Activated T-cell treated with anti-CD3 and anti-CD28 coated beads, Interleukin-2, amount 50 U/mL, for 24 hours (primary cell): ENCODE measurements at regions not wholly inside any gene's neighbourhood (a gene's known extent, or its start where the extent isn't known, plus 50 kb on each side); places are given as distances from the start of the nearest gene placed in this dataset.
"Not testable (repeated sequence)": the region's sequence is repeated elsewhere in the genome, so short reads cannot be mapped to it uniquely, and the experiment has no call there.

Experiments used
- DNase-seq: peaks from one replicate; pipeline ENCODE4 v3.0.0-alpha.2; 2020
- H3K27ac Mint-ChIP-seq: 2 replicates; pipeline ENCODE4 v1.8.0; 2020; ENCODE audit warnings: mild to moderate bottlenecking, mixed read lengths
- H3K27me3 Mint-ChIP-seq: 2 replicates; pipeline ENCODE4 v1.8.0; 2020; ENCODE audit warnings: mixed read lengths
- H3K36me3 Mint-ChIP-seq: 2 replicates; pipeline ENCODE4 v1.8.0; 2020; ENCODE audit warnings: low read depth, mixed read lengths
- H3K4me1 Mint-ChIP-seq: 2 replicates; pipeline ENCODE4 v1.8.0; 2020; ENCODE audit warnings: low read depth, mixed read lengths
- H3K4me3 Mint-ChIP-seq: 2 replicates; pipeline ENCODE4 v1.8.0; 2020; ENCODE audit warnings: mild to moderate bottlenecking, moderate library complexity, mixed read lengths
- H3K9me3 Mint-ChIP-seq: 2 replicates; pipeline ENCODE4 v1.8.0; 2020; ENCODE audit warnings: mixed read lengths

- Mint-ChIP-seq H3K27me3 (no peaks in the 10 kb centered on the region), H3K9me3 (peaks cover 9% of the 10 kb centered on the region), H3K4me1 (no peaks in the 10 kb centered on the region), H3K4me3 (no peak overlapping the region), H3K36me3 (no peaks in the 10 kb centered on the region), H3K27ac (no peak overlapping the region)
- DNase-seq, result no peak
Measured at GRCh38 chr18:39453882-39454281, 1888.3 kb upstream of the CELF4 start.

- no peaks in the 10 kb centered on the region for H3K4me1 Mint-ChIP-seq
- H3K36me3 Mint-ChIP-seq, result no peaks in the 10 kb centered on the region
- no peak overlapping the region for H3K4me3 Mint-ChIP-seq
- no peaks in the 10 kb centered on the region for H3K27me3 Mint-ChIP-seq
- no peak overlapping the region for H3K27ac Mint-ChIP-seq
- peaks cover 6% of the 10 kb centered on the region for H3K9me3 Mint-ChIP-seq
- DNase-seq, result no peak
Measured at GRCh38 chr18:39453356-39453755, 1887.8 kb upstream of the CELF4 start.

GRCh38 chr18:39450958-39451357 lies 1885.4 kb upstream of the CELF4 start:
- Mint-ChIP-seq H3K4me1 (no peaks in the 10 kb centered on the region), H3K36me3 (no peaks in the 10 kb centered on the region), H3K4me3 (no peak overlapping the region), H3K27ac (no peak overlapping the region), H3K9me3 (peaks cover 14% of the 10 kb centered on the region), H3K27me3 (no peaks in the 10 kb centered on the region)
- DNase-seq, result no peak

GRCh38 chr18:39449566-39449965 lies 1884.0 kb upstream of the CELF4 start:
- Mint-ChIP-seq H3K9me3 (peaks cover 19% of the 10 kb centered on the region), H3K36me3 (no peaks in the 10 kb centered on the region), H3K4me1 (no peaks in the 10 kb centered on the region), H3K27me3 (no peaks in the 10 kb centered on the region), H3K4me3 (no peak overlapping the region), H3K27ac (no peak overlapping the region)
- no peak for DNase-seq

GRCh38 chr18:39448942-39449341 lies 1883.3 kb upstream of the CELF4 start:
- H3K9me3 Mint-ChIP-seq, result peaks cover 19% of the 10 kb centered on the region
- no peak overlapping the region for H3K4me3 Mint-ChIP-seq
- H3K4me1 Mint-ChIP-seq, result no peaks in the 10 kb centered on the region
- DNase-seq, result no peak
- H3K27ac Mint-ChIP-seq, result no peak overlapping the region
- no peaks in the 10 kb centered on the region for H3K36me3 Mint-ChIP-seq
- no peaks in the 10 kb centered on the region for H3K27me3 Mint-ChIP-seq

GRCh38 chr18:39444957-39445356 lies 1879.4 kb upstream of the CELF4 start:
- not testable (repeated sequence) for H3K27ac Mint-ChIP-seq, H3K4me1 Mint-ChIP-seq, DNase-seq, H3K36me3 Mint-ChIP-seq, H3K27me3 Mint-ChIP-seq, H3K4me3 Mint-ChIP-seq
- peaks cover 17% of the 10 kb centered on the region for H3K9me3 Mint-ChIP-seq

GRCh38 chr18:39441648-39442047 lies 1876.0 kb upstream of the CELF4 start:
- Mint-ChIP-seq H3K27me3 (no peaks in the 10 kb centered on the region), H3K4me3 (no peak overlapping the region), H3K36me3 (no peaks in the 10 kb centered on the region), H3K9me3 (peaks cover 14% of the 10 kb centered on the region), H3K4me1 (no peaks in the 10 kb centered on the region), H3K27ac (no peak overlapping the region)
- no peak for DNase-seq

- Mint-ChIP-seq H3K4me3 (no peak overlapping the region), H3K27ac (no peak overlapping the region), H3K9me3 (peaks cover 8% of the 10 kb centered on the region), H3K36me3 (no peaks in the 10 kb centered on the region), H3K27me3 (no peaks in the 10 kb centered on the region), H3K4me1 (no peaks in the 10 kb centered on the region)
- no peak for DNase-seq
Measured at GRCh38 chr18:39435996-39436395, 1870.4 kb upstream of the CELF4 start.

GRCh38 chr18:39435209-39435608 lies 1869.6 kb upstream of the CELF4 start:
- Mint-ChIP-seq H3K36me3 (no peaks in the 10 kb centered on the region), H3K27me3 (no peaks in the 10 kb centered on the region), H3K4me3 (no peak overlapping the region), H3K9me3 (peaks cover 9% of the 10 kb centered on the region), H3K27ac (no peak overlapping the region), H3K4me1 (no peaks in the 10 kb centered on the region)
- no peak for DNase-seq

GRCh38 chr18:39434223-39434920 lies 1868.8 kb upstream of the CELF4 start:
- peaks cover 14% of the 10 kb centered on the region for H3K9me3 Mint-ChIP-seq
- no peak overlapping the region for H3K27ac Mint-ChIP-seq
- no peak for DNase-seq
- H3K4me1 Mint-ChIP-seq, result no peaks in the 10 kb centered on the region
- no peaks in the 10 kb centered on the region for H3K27me3 Mint-ChIP-seq
- H3K4me3 Mint-ChIP-seq, result no peak overlapping the region
- no peaks in the 10 kb centered on the region for H3K36me3 Mint-ChIP-seq

- H3K27ac Mint-ChIP-seq, result no peak overlapping the region
- H3K36me3 Mint-ChIP-seq, result no peaks in the 10 kb centered on the region
- no peaks in the 10 kb centered on the region for H3K27me3 Mint-ChIP-seq
- H3K4me1 Mint-ChIP-seq, result no peaks in the 10 kb centered on the region
- H3K4me3 Mint-ChIP-seq, result no peak overlapping the region
- peaks cover 25% of the 10 kb centered on the region for H3K9me3 Mint-ChIP-seq
- DNase-seq, result no peak
Measured at GRCh38 chr18:39425172-39425850, 1859.7 kb upstream of the CELF4 start.

- no peaks in the 10 kb centered on the region for H3K36me3 Mint-ChIP-seq
- no peaks in the 10 kb centered on the region for H3K4me1 Mint-ChIP-seq
- H3K27ac Mint-ChIP-seq, result no peak overlapping the region
- no peak overlapping the region for H3K4me3 Mint-ChIP-seq
- H3K9me3 Mint-ChIP-seq, result peaks cover 19% of the 10 kb centered on the region
- no peak for DNase-seq
- no peaks in the 10 kb centered on the region for H3K27me3 Mint-ChIP-seq
Measured at GRCh38 chr18:39424261-39424660, 1858.7 kb upstream of the CELF4 start.

- no peaks in the 10 kb centered on the region for H3K36me3 Mint-ChIP-seq
Measured at GRCh38 chr18:39421276-39421675, 1855.7 kb upstream of the CELF4 start.

GRCh38 chr18:39419315-39419714 lies 1853.7 kb upstream of the CELF4 start:
- no peaks in the 10 kb centered on the region for H3K36me3 Mint-ChIP-seq

More at GRCh38 chr18:39421276-39421675, 1855.7 kb upstream of the CELF4 start:
- no peak for DNase-seq
- Mint-ChIP-seq H3K4me1 (no peaks in the 10 kb centered on the region), H3K27me3 (no peaks in the 10 kb centered on the region), H3K4me3 (no peak overlapping the region), H3K9me3 (peaks cover 12% of the 10 kb centered on the region), H3K27ac (no peak overlapping the region)

GRCh38 chr18:39415471-39415870 lies 1849.9 kb upstream of the CELF4 start:
- no peak overlapping the region for H3K4me3 Mint-ChIP-seq
- no peaks in the 10 kb centered on the region for H3K27me3 Mint-ChIP-seq
- no peak for DNase-seq
- H3K27ac Mint-ChIP-seq, result no peak overlapping the region
- no peaks in the 10 kb centered on the region for H3K36me3 Mint-ChIP-seq
- H3K9me3 Mint-ChIP-seq, result peaks cover 6% of the 10 kb centered on the region
- H3K4me1 Mint-ChIP-seq, result peaks cover 6% of the 10 kb centered on the region

More at GRCh38 chr18:39419315-39419714, 1853.7 kb upstream of the CELF4 start:
- DNase-seq, result no peak
- peaks cover 9% of the 10 kb centered on the region for H3K9me3 Mint-ChIP-seq
- no peaks in the 10 kb centered on the region for H3K27me3 Mint-ChIP-seq
- H3K4me1 Mint-ChIP-seq, result no peaks in the 10 kb centered on the region
- H3K27ac Mint-ChIP-seq, result no peak overlapping the region
- H3K4me3 Mint-ChIP-seq, result no peak overlapping the region
